HG02884 (cell line): ENCODE measurements at regions not wholly inside any gene's neighbourhood (a gene's known extent, or its start where the extent isn't known, plus 50 kb on each side); places are given as distances from the start of the nearest gene placed in this dataset.
A peak's percentile ranks its signal among the peaks of the same experiment; 100 is the strongest.
"Not testable (repeated sequence)": the region's sequence is repeated elsewhere in the genome, so short reads cannot be mapped to it uniquely, and the experiment has no call there.

Experiments
- ATAC-seq: cut with Tn5 transposase; IDR thresholded peaks from one replicate; pipeline ENCODE4 v1.9.1; 2021; ENCODE audit warnings: mild to moderate bottlenecking, moderate library complexity; ENCODE audit not compliant: unreplicated experiment

DNA sequence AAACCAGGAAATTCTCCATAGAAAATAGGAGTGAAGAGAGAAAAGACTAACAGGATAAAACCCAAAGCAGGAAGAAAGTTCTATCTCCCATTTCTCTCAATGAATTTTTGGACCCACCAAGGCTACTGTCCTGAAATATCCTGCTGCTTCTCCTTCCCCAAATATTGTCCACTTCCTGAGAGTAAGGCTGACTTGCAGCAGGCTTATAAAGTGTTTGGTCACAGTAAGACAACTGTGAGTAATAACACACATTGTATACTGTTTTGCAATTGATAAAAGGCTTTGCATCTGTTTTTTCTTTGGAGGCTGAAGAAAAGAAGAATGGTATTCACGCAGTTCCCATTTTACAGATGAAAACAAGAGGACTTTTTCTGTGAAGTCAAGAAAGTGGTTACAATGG lies 52.8 kb downstream of the FOXD4L6 start:
- ATAC-seq = not testable (repeated sequence)

DNA sequence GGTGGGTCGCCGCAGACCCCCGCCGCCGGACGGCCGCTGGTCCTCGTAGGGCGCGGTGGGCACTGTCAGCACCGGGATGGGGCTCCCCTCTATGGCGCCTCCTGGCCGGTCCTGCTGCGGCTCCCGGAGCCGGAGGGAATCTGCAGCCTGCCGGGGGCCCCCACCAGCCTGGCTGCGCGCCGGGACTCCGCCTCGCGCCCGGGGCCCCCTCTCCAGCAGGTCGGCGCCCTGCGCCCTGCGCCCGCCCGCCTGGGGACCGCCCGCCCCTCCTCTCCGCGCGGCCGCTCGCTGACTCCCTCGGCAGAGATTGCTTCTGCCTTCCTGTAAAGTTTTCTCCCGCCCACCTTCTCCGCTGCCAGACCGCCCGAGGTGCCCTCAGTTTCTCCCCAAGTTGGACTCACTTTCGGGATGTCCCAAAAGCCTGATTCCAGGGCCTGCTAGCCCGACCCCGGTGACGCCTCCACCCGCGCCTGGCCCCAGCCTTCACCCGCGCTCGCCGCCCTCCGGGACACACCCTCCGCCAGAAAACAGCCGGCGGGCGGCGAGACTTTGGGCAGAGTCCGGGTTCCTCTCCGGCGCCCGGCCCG lies 54.0 kb downstream of the FOXD4L6 start:
- ATAC-seq = peak; percentile 72

DNA sequence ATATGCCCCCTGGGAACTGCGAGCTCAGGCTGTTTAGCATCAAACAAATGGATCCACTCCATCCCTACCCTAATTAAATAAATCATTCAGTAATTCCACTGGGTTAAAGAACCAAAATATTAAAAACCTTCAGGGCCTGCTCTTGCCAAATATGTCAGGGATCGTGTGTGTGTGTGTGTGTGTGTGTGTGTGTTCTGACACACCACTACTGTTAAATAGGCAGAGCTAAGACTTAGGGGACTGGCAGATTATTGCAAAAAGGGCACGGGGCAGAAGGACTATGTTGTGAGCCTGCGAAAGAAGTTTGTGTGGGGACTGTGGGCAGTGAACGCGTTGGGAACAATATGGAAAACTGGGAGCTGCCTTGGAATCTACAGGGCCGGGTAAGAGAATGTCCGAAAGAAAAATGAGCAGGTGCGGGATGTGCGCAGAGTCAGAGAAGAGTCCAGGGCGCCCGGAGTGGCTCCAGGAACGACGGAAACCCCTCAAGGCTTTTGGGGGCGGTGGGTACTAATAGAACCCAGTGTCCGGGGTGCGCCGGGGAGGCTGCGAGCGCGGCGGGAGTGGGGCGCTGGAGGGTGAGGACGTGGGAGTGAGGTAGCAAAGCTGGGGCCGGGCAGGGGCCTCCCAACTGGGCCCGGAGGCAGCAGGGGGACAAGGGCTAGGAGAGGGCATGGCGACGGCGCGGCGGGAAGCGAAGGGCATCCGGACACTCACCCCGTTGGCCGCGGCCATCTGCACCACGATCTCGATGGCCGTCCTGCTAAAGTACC lies 54.8 kb downstream of the FOXD4L6 start:
- not testable (repeated sequence) for ATAC-seq

DNA sequence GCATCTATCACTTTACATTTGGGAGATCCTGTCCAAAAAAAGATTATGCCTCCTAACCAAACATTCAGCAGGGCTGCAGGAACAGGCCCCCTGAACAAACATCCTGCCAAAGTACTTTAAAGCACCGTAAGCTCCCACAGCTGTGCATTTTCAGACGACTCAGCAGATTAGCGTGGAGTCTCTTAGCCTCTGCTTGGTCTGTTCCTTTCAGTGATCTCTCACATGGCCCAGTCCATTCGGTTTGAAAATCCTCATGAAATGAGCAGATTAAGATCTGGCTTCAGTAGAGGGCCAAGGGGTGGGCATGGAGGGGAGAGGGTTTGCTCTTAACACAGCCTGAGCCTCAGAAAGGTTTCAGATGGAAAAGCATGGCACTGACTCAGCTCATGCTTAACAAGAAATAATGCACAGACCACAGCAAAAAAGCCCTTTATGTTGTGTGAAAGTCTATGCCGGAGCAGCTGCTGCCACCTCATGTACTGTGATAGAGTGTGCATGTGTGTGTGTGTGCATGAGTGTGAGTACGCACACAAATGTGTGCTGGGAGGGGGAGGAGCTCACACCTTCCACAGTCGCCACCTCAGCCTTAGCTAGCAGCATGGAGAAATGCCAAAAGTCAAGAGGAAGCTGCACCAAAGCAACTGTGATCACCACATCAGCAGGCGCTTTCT lies 64.2 kb downstream of the FOXD4L6 start:
- ATAC-seq = peak; percentile 79

DNA sequence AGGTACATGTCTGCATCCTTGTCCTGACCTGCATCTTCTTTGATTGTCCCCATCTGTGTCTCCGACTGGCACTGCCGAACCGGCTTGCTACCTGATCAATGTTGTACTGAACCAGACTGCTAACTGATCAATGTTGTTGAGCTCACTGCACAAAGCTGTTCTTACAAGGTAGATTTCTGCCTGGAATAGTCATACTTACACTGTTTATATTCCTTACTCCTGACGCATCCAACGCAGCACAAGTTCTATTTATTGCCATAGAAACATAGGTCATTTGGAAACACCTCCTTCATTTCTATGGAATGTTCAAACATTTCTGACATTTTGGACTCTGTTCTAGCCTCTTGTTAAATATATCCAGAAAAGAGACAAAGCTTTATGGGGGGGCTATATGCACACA lies 65.2 kb downstream of the FOXD4L6 start:
- not testable (repeated sequence) for ATAC-seq

DNA sequence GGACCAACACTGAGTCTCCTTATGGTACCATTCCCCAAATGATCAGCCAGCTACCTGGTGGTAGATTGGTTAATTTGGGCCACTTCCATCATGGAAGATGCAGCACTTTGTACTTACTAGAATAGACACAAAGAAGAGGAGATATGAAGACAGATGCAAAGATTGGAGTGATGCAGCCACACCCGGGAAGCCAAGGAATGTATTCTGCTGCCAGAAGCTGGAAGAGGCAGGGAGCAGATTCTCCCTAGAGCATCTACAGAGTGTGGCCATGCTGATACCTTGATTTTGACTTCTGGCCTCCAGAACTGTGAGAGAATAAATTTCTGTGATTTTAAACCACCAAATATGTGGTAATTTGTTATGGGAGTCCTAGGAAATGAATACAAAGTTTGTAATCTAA lies 68.9 kb downstream of the FOXD4L6 start:
- ATAC-seq = not testable (repeated sequence)

DNA sequence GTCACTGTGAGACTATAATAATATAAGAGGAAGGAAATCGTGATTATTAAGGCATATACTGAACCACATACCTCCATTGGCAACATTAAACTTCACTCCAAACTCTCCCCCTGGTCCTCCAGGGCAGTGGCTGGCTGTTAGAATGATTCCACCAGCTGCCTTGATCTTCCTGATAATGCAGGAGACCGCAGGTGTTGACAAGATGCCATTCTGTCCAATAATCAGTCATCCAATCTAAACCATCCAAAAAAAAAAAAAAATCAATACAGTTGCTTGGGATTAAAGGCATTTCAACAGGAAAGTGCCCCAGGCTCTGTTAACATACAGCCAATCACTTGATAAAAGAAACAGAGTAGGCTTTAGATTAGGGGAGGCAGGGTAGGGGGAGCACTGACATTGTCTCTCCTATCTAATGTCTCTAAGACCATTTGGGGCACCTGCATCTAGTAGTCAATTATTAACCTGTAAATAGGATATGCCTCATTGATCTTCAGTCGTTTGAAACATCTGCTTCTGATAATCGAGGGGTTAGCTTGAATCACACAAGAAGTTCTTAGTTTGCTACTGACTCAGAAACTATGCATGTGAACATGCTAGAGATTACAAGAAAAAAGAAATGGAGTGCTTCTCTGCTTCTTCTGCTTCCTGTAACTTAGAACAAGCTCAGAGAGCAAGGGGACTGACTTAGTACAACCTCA lies 74.7 kb downstream of the FOXD4L6 start:
- peak; percentile 66 for ATAC-seq

DNA sequence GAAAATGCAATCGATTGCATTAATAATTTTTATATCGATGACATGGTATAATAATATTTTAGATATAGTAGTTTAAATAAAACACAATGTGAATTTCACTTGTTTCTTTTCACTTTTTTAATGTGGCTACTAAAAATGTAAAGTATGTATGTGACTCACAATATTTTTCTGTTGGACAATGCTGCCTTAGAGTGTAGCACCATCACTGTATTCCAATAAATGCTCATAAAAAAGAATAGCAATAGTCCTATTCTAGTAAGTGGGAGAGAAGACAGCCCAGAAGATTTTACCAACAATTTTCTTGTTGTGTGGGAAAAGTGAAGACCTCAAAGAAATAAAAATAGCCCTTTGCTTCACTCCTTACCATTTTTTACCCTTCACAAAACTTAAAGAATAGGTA lies 79.8 kb downstream of the FOXD4L6 start:
- not testable (repeated sequence) for ATAC-seq

DNA sequence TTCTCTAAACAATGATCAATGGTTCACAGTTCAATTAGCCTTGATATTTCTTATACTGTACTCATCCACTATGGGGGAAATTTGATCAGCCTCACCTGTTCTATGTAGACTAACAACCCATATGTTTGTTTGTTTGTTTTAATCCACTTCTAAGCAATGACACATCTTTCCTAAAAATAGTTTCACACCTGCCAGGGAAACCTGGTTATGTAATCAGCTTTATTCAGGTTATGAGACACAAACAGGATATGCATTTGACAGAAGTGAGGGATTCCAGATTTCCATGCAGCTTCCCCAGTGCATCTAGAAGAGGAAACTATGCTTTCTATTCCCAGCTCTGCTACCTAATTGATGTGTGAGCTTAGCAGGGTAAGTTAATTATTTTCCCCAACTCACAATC lies 80.7 kb downstream of the FOXD4L6 start:
- not testable (repeated sequence) for ATAC-seq

DNA sequence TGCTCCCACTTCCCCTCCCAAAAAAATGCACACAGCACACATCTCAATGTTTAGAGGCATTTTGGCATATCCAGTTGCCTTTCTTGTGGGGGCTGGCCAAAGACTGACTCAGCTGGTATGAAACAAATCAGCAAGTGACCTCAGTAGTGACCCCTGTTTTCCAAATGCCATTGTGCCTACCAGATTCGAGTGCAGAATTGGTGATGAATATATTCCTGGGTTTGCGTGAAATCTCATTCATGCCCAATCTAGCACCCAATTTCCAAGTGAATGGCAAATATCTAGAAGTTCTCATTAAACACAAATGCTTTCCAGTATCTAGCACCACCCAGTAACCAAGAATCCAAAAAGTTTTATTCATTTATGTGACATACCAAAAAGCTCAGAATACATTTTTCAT lies 83.6 kb downstream of the FOXD4L6 start:
- not testable (repeated sequence) for ATAC-seq

DNA sequence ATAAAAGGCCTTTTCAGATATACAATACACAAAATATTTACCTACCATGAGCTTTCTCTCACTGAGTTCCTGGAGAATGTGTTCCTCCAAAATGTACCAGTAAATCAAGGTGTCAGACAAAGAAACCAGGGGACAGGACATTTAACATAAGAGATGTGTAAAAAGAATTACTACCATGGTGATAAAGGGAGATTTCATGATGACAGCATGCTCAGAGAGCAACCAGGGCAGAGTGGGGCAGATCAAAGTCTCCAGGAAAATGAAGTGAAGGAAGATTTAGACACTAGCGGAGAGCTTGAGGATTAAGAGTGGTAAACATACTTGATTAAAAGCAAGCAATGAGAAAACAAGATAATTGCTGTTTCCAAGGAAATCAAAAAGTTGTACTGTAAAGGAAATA lies 85.0 kb downstream of the FOXD4L6 start:
- not testable (repeated sequence) for ATAC-seq

DNA sequence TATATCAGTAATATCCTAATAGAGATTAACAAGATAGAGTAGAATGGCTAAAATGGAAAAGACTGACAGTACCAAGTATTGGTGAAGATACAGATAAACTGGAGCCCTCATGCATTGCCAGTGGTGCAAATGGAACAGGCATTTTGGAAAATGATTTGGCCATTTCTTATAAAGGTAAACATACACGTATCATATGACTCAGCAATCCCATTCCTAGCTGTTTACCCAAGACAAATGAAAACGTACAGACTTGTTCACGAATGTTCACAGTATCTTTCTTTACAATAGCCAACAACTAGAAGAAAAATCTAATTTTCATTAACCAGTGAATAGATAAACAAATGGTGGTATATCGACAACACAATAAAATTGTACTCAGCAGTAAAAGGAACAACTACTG lies 86.4 kb downstream of the FOXD4L6 start:
- ATAC-seq = not testable (repeated sequence)

DNA sequence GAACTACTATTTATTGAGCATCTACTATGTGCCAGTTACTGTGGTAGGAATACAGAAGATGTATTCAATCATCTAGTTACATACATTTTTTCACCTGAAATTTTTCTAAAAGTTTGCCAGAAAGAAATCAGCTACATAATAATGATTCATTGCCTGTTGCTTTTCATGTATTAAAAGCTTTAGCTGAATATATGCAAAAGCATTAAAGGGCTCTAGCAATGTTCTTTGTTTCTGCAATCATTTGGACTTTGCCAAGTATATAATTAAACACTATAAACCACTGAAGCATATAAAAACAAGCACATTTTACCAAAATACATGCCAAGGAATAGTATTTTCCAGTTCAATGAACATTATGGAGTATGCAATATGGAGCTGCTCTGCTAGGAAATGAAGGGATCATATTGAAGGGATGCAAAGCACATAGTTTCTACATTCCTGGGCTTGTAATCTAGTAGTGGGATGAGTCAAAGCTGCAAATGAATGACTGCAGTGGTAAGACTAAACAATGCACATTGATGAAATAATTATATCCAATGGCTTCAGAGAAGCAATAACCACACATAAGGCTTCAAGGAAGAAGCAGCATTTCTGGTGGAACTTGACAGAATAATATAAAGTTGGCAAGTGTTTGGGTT lies 87.7 kb downstream of the FOXD4L6 start:
- ATAC-seq = not testable (repeated sequence)

DNA sequence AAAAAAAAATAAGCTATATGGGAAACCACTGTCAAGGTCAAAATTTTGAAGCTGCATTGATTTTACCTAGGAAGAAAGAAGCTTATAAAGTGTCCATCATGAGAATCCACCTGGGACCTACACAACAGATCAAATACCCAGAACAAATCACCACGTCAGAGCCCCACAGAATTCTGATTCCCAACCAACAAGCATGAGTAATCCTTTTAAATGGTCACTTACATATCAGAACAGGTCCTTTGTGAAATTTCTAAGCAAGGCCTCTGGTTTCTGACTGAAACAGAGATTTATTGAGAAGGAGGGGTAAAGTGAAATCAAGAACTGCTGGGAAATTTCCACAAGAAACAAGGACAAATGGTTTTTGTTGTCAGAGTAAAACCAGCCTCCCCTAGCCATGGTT lies 93.2 kb downstream of the FOXD4L6 start:
- not testable (repeated sequence) for ATAC-seq

DNA sequence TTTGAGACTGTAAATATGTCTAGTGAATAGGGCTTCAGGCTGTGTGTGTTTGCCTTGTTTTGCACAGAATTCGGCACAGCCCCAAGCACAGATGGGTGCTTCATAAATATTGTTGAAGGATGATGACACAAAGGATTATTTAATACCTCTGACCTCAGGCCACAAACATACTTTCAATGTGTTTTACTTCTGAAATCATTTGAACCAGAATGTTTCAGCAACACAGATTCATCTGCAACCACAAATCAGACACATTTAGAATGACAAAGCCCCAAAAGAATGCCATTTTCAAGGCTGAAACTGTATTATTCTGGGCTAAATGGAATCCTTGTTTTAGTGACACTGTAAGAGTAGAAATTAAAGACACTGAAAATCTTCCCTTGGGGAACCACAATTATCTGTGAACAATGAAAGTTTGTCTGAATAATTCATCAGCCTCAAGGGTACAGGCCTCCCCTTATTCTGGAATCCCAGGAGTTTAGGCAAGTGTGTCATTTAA lies 93.7 kb downstream of the FOXD4L6 start:
- not testable (repeated sequence) for ATAC-seq

DNA sequence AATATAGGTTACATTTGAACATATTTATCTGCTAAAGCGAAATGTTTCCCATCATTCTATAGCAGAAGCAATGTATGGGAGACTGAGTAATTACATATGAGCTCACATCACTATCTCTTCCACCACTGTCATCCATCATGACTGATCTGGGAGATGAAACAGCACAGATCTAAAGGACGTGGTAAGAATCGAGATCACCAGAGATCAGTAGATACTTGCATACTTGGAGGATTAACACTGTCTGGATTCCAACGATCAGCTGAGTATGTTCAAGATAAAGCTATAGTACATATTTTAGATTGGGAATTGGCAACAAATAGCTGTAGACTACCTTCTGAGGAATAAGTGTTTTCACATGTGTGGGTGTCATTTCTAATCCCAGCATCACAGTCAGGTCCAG lies 94.6 kb downstream of the FOXD4L6 start:
- not testable (repeated sequence) for ATAC-seq

DNA sequence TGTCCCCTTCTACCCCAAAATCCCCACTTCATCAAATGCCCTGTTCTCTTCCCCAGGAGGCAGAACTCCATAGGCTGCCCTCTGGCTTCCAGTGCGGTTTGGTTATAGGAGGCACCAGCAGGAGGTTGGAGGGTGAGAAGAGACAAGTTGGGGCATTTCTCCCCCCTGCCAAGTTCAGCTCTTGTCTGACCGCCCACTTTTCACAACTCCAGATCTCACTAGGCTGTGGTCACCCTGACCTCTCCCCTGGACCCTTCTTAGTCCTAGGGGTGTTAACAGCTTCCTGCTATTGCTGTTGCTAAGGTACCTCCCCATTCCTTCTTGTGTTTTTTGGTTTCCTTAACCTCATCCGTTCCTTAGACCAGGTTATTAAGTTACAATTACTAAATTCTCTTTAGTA lies 95.1 kb downstream of the FOXD4L6 start:
- ATAC-seq = not testable (repeated sequence)

DNA sequence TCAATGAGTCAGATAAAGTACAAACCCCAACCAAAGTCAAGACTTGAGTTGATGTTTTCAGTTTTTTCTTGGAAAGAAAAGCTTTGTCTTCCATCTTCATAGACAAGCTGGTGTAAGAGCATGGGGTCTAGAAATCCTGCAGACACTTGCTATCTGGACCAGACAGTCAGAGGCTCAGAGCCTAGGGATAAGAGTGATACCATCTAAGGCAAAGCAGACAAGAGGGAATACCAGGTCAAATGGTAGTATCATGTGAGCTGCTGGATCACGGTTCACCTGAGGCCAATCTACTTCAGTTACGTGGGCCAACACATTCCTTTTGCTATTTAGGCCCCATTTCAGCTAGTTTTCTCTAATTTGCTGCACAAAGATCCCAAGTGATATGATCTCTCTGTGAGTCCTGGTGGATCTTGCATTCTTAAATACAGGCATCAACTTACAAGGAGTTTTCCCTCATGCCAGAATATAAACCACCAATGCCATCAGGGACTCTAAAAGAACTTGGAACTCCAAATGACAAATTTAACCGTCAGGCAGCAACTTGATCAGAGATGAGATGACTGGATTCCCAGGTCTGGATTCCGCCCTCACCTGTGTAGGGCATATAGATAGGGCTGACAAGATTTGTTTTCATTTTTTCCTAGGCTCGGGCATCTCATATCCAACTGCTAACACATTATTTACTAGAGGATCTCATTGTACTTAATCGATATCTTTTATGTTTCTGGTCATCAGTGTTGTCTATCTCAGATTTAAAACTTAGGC lies 101.4 kb downstream of the FOXD4L6 start:
- ATAC-seq = not testable (repeated sequence)

DNA sequence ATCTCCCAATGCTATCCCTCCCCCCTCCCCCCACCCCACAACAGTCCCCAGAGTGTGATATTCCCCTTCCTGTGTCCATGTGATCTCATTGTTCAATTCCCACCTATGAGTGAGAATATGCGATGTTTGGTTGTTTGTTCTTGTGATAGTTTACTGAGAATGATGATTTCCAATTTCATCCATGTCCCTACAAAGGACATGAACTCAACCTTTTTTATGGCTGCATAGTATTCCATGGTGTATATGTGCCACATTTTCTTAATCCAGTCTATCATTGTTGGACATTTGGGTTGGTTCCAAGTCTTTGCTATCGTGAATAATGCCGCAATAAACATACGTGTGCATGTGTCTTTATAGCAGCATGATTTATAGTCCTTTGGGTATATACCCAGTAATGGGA lies 106.1 kb downstream of the FOXD4L6 start:
- not testable (repeated sequence) for ATAC-seq
